ENCODE measurements at regions not wholly inside any gene's neighbourhood (a gene's known extent, or its start where the extent isn't known, plus 50 kb on each side); places are given as distances from the start of the nearest gene placed in this dataset.
"Not testable (repeated sequence)": the region's sequence is repeated elsewhere in the genome, so short reads cannot be mapped to it uniquely, and the experiment has no call there.

DNA sequence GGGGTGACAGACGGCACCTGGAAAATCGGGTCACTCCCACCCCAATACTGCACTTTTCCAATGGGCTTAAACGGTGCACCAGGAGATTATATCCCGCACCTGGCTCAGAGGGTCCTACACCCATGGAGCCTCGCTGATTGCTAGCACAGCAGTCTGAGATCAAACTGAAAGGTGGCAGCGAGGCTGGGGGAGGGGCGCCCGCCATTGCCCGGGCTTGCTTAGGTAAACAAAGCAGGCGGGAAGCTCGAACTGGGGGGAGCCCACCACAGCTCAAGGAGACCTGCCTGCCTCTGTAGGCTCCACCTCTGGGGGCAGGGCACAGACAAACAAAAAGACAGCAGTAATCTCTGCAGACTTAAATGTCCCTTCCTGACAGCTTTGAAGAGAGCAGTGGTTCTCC, 208.1 kb downstream of the SLC38A4 start:
- TF ChIP-seq, protein P1, sequence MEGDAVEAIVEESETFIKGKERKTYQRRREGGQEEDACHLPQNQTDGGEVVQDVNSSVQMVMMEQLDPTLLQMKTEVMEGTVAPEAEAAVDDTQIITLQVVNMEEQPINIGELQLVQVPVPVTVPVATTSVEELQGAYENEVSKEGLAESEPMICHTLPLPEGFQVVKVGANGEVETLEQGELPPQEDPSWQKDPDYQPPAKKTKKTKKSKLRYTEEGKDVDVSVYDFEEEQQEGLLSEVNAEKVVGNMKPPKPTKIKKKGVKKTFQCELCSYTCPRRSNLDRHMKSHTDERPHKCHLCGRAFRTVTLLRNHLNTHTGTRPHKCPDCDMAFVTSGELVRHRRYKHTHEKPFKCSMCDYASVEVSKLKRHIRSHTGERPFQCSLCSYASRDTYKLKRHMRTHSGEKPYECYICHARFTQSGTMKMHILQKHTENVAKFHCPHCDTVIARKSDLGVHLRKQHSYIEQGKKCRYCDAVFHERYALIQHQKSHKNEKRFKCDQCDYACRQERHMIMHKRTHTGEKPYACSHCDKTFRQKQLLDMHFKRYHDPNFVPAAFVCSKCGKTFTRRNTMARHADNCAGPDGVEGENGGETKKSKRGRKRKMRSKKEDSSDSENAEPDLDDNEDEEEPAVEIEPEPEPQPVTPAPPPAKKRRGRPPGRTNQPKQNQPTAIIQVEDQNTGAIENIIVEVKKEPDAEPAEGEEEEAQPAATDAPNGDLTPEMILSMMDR (IDR thresholded peaks at IDR 0.05; ENCODE audit: extremely low read depth in 1 of 2, insufficient read depth in 1 of 2, low read depth in 1 of 2, low read length in 2 of 2) = not testable (repeated sequence)
- TF ChIP-seq EZH2 (IDR thresholded peaks at IDR 0.05; ENCODE audit: borderline replicate concordance, low read depth, low read length, severe bottlenecking); POLR2A (IDR thresholded peaks at IDR 0.05; ENCODE audit: low read depth, low read length); JUN (IDR thresholded peaks at IDR 0.05; ENCODE audit: borderline replicate concordance, insufficient read depth, insufficient read length, low read depth): not testable (repeated sequence)
- TF ChIP-seq, protein P2, sequence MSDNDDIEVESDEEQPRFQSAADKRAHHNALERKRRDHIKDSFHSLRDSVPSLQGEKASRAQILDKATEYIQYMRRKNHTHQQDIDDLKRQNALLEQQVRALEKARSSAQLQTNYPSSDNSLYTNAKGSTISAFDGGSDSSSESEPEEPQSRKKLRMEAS (IDR thresholded peaks at IDR 0.05; ENCODE audit: insufficient read depth, insufficient read length) = not testable (repeated sequence)

Data from endothelial cell of umbilical vein (primary cell).